Transverse colon (tissue), 4 donors: ENCODE measurements at regions not wholly inside any gene's neighbourhood (a gene's known extent, or its start where the extent isn't known, plus 50 kb on each side); places are given as distances from the start of the nearest gene placed in this dataset.

Experiments
- DNase-seq: peaks from one replicate; pipeline ENCODE4 v3.0.0-alpha.2; 2019
- H3K27ac ChIP-seq, 4 donors: fragments of 200-600 bp; sonication (generic); 2 replicates each; pipeline ENCODE4 v1.5.1; 2016 to 2018; ENCODE audit warnings: inconsistent platforms in 4 of 4
- H3K27me3 ChIP-seq: fragments of 200-600 bp; sonication (generic); 2 replicates; pipeline ENCODE4 v1.5.1; 2017; ENCODE audit warnings: inconsistent platforms
- H3K36me3 ChIP-seq, 4 donors: fragments of 200-600 bp; sonication (generic); 2 replicates each; pipeline ENCODE4 v1.5.1; 2017 to 2019; ENCODE audit warnings: inconsistent platforms in 4 of 4
- H3K4me1 ChIP-seq, 4 donors: fragments of 200-600 bp; sonication (generic); 2 replicates each; pipeline ENCODE4 v1.5.1; 2017 to 2020; ENCODE audit warnings: inconsistent platforms in 4 of 4
- H3K4me3 ChIP-seq, 4 donors: fragments of 200-600 bp; sonication (generic); 1 replicate in 1 of 4; 2 replicates in 3 of 4; pipeline versions ENCODE4 v1.5.1 to v1.6.1; 2017 to 2019; ENCODE audit warnings: inconsistent platforms in 4 of 4
- H3K9me3 ChIP-seq, 2 donors: fragments of 200-600 bp; sonication (generic); 2 replicates each; pipeline ENCODE4 v1.5.1; 2017 to 2019; ENCODE audit warnings: inconsistent platforms in 2 of 2
- CTCF ChIP-seq, 5 experiments: fragments of 200-600 bp in 3 of 5; fragments of 450-650 bp in 2 of 5; sonication (generic) in 3 of 5; IDR thresholded peaks; 1 replicate in 2 of 5; 2 replicates in 3 of 5; pipeline ENCODE4 v1.5.1; 2016 to 2017; ENCODE audit warnings: antibody characterized with exemption in 5 of 5, inconsistent platforms in 3 of 5, mild to moderate bottlenecking in 2 of 5, moderate library complexity in 1 of 5
- EP300 ChIP-seq: sonication (generic); formaldehyde crosslinking; IDR thresholded peaks from one replicate; pipeline ENCODE4 v1.6.1; 2017; ENCODE audit warnings: antibody characterized with exemption, low read depth
- POLR2A ChIP-seq: fragments of 450-650 bp; IDR thresholded peaks from one replicate; pipeline ENCODE4 v1.6.1; 2016; ENCODE audit warnings: antibody characterized with exemption, mild to moderate bottlenecking, moderate library complexity
- POLR2AphosphoS5 ChIP-seq, 3 donors: sonication (generic); formaldehyde crosslinking; IDR thresholded peaks; one replicate each; pipeline ENCODE4 v1.6.1; 2016; ENCODE audit warnings: antibody characterized with exemption in 3 of 3
- WGBS, 2 donors: methylation state at CpG; one replicate each; pipeline ENCODE4 v1.1.5; 2018; ENCODE audit warnings: low coverage in 1 of 2; 5-methylcytosine and 5-hydroxymethylcytosine counted together
- in situ Hi-C, 4 donors: fragments of 200-750 bp; cut with MboI; loops; one replicate each; pipeline versions ENCODE4 v1.15.0 to v1.15.1; 2017; ENCODE audit warnings: low sequenced_read_pairs in 3 of 4, low pct_ligation_motif_present in 1 of 4, low pct_unique_long_range_greater_than_20kb in 1 of 4
- intact Hi-C: fragments of 100-400 bp; cut with DNase I; formaldehyde crosslinking; loops from one replicate; pipeline ENCODE4 v1.15.1; 2023; ENCODE audit warnings: low total_unique reads

GRCh38 chr11:28713850-28714249 is 605.7 kb downstream of the METTL15 start:
- no peaks in the 10 kb centered on the region for H3K4me1 ChIP-seq
- no peak for DNase-seq
- no peak overlapping the region for H3K27ac ChIP-seq
- H3K27me3 ChIP-seq, result no peaks in the 10 kb centered on the region
- no peak overlapping the region for H3K4me3 ChIP-seq
- 35 to 45% methylated on average over 2 of the region's 2 CpGs for WGBS, 2 donors
- in situ Hi-C loops, result no loop called here
- no peak for TF ChIP-seq CTCF (IDR thresholded peaks at IDR 0.05)
- TF ChIP-seq POLR2A, result no peak
- no peak for TF ChIP-seq POLR2AphosphoS5 (IDR thresholded peaks at IDR 0.05)
- TF ChIP-seq EP300, result no peak
- no peaks in the 10 kb centered on the region for H3K9me3 ChIP-seq
- no peaks in the 10 kb centered on the region for H3K36me3 ChIP-seq
- intact Hi-C loops, result no loop called here

- TF ChIP-seq POLR2A (no peak), EP300 (no peak), CTCF (IDR thresholded peaks at IDR 0.05) (no peak), POLR2AphosphoS5 (IDR thresholded peaks at IDR 0.05) (no peak)
- WGBS, 2 donors, result 67 to 72% methylated on average over 2 of the region's 2 CpGs
- intact Hi-C loops, result no loop called here
- H3K4me3 ChIP-seq, result no peak overlapping the region
- H3K4me1 ChIP-seq, result no peaks in the 10 kb centered on the region
- no peak overlapping the region for H3K27ac ChIP-seq
- in situ Hi-C loops, result no loop called here
- DNase-seq, result no peak
- H3K27me3 ChIP-seq, result no peaks in the 10 kb centered on the region
- no peaks in the 10 kb centered on the region for H3K9me3 ChIP-seq
- no peaks in the 10 kb centered on the region for H3K36me3 ChIP-seq
Measured at GRCh38 chr11:28708075-28708474, 599.9 kb downstream of the METTL15 start.

GRCh38 chr11:28704801-28705200 is 596.6 kb downstream of the METTL15 start:
- H3K27ac ChIP-seq, result no peak overlapping the region
- in situ Hi-C loops (no loop called here), intact Hi-C loops (no loop called here)
- H3K9me3 ChIP-seq, result no peaks in the 10 kb centered on the region
- H3K36me3 ChIP-seq, result no peaks in the 10 kb centered on the region
- no peaks in the 10 kb centered on the region for H3K27me3 ChIP-seq
- TF ChIP-seq POLR2AphosphoS5 (IDR thresholded peaks at IDR 0.05) (no peak), CTCF (IDR thresholded peaks at IDR 0.05) (no peak), POLR2A (no peak), EP300 (no peak)
- no peaks in the 10 kb centered on the region for H3K4me1 ChIP-seq
- no peak for DNase-seq
- no peak overlapping the region for H3K4me3 ChIP-seq

GRCh38 chr11:28703371-28703770 is 595.2 kb downstream of the METTL15 start:
- intact Hi-C loops (no loop called here), in situ Hi-C loops (no loop called here)
- no peak for DNase-seq
- Histone ChIP-seq H3K4me1 (no peaks in the 10 kb centered on the region), H3K9me3 (no peaks in the 10 kb centered on the region), H3K4me3 (no peak overlapping the region), H3K27ac (no peak overlapping the region), H3K27me3 (no peaks in the 10 kb centered on the region), H3K36me3 (no peaks in the 10 kb centered on the region)
- WGBS, 2 donors, result 78 to 82% methylated on average over 4 of the region's 4 CpGs
- TF ChIP-seq POLR2AphosphoS5 (IDR thresholded peaks at IDR 0.05) (no peak), POLR2A (no peak), EP300 (no peak), CTCF (IDR thresholded peaks at IDR 0.05) (no peak)
